ENCODE measurements at regions not wholly inside any gene's neighbourhood (a gene's known extent, or its start where the extent isn't known, plus 50 kb on each side); places are given as distances from the start of the nearest gene placed in this dataset.

GRCh38 chr11:30683176-30683575 is 97.0 kb upstream of the MPPED2 start:
- POLR2A ChIA-PET = no interaction called here
- H3K4me3 Mint-ChIP-seq = no peak overlapping the region
- no peak overlapping the region for H3K27ac Mint-ChIP-seq
- intact Hi-C loops (cut with micrococcal nuclease) = no loop called here
- H3K9me3 Mint-ChIP-seq = peaks cover 8% of the 10 kb centered on the region
- H3K27me3 Mint-ChIP-seq = no peaks in the 10 kb centered on the region
- no peak for DNase-seq
- CTCF ChIA-PET = no interaction called here
- H3K4me1 Mint-ChIP-seq (ENCODE audit: low read depth) = no peaks in the 10 kb centered on the region
- H3K36me3 Mint-ChIP-seq = no peaks in the 10 kb centered on the region

DNA sequence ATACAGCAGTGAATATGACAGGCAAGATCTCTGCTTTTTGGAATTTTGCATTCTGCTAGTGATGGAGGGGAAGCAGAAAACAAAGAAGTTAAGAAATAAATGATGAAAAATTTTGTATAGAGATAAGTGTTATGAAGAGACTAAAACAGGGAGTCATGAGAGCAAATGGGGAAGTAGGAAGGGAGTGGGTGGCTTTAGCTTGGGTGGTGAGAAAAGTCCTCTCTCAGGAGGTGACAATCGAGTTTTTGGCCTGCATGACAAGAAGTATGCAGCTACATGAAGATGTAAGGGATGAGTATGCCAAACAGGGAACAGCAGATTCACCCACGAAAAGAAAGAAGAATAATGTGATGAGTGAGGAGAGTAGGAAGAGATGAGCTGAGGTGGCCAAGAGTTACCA is 80.7 kb upstream of the MPPED2 start:
- DNase-seq = no peak
- Mint-ChIP-seq H3K36me3 (no peaks in the 10 kb centered on the region), H3K9me3 (peaks cover 5% of the 10 kb centered on the region), H3K27ac (no peak overlapping the region), H3K4me1 (ENCODE audit: low read depth) (no peaks in the 10 kb centered on the region), H3K4me3 (no peak overlapping the region), H3K27me3 (no peaks in the 10 kb centered on the region)
- CTCF ChIA-PET = no interaction called here
- intact Hi-C loops (cut with micrococcal nuclease) = no loop called here
- POLR2A ChIA-PET = no interaction called here

DNA sequence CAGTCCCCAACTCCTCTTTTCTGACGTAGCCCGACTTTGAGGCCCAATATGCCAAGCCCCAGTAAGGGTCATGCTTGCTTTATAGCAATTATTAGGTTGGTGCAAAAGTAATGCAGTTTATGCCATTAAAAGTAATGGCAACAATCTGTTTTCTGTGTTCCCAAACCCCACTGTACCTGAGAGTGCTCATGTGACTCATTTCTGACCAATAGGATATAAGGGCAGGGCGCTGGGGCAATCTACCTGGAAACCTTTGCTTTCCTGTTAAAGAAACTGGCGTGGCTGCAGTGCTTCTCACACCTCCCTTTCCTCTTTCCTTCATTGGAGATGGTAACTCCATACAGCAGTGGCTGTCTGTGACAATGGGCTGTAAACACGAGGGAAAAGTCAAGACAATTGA is 78.9 kb upstream of the MPPED2 start:
- intact Hi-C loops (cut with micrococcal nuclease) = no loop called here
- Mint-ChIP-seq H3K9me3 (peaks cover 3% of the 10 kb centered on the region), H3K4me3 (no peak overlapping the region), H3K27ac (no peak overlapping the region), H3K4me1 (ENCODE audit: low read depth) (no peaks in the 10 kb centered on the region), H3K36me3 (no peaks in the 10 kb centered on the region), H3K27me3 (no peaks in the 10 kb centered on the region)
- POLR2A ChIA-PET = no interaction called here
- CTCF ChIA-PET = no interaction called here
- DNase-seq = no peak

GRCh38 chr11:30653606-30654005 is 67.5 kb upstream of the MPPED2 start:
- Mint-ChIP-seq H3K4me1 (ENCODE audit: low read depth) (no peaks in the 10 kb centered on the region), H3K9me3 (peaks cover 3% of the 10 kb centered on the region), H3K27me3 (no peaks in the 10 kb centered on the region), H3K27ac (no peak overlapping the region), H3K4me3 (no peak overlapping the region), H3K36me3 (no peaks in the 10 kb centered on the region)
- CTCF ChIA-PET = no interaction called here
- POLR2A ChIA-PET = no interaction called here
- DNase-seq = no peak
- intact Hi-C loops (cut with micrococcal nuclease) = no loop called here

GRCh38 chr11:30652801-30653200 is 66.6 kb upstream of the MPPED2 start:
- Mint-ChIP-seq H3K4me3 (no peak overlapping the region), H3K36me3 (no peaks in the 10 kb centered on the region), H3K27ac (no peak overlapping the region), H3K27me3 (no peaks in the 10 kb centered on the region), H3K4me1 (ENCODE audit: low read depth) (no peaks in the 10 kb centered on the region), H3K9me3 (peaks cover 3% of the 10 kb centered on the region)
- CTCF ChIA-PET = interaction anchor here (0.6 kb wide), 1 partner anchor 265 kb away, joined by 3 read pairs; no protein-coding TSS in a partner anchor
- POLR2A ChIA-PET = no interaction called here
- intact Hi-C loops (cut with micrococcal nuclease) = no loop called here
- DNase-seq = no peak

DNA sequence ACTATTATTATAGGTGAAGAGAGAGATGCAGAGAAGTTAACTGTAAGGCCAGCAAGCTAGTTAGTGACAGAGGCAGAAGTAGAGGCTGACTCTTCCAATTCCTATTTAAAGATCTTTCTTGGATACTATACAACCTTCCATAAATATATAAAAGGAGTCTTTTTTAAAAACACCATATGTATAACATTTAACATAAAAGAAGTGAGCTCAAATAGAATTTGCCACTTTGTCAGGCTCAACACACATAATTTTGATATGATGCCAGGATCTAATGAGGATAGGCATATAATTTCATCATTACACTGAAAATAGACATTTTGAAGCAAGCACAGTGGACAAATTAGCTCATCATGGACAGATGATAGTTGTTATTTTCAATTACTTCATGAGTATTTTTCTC is 64.1 kb upstream of the MPPED2 start:
- Mint-ChIP-seq H3K4me1 (ENCODE audit: low read depth) (no peaks in the 10 kb centered on the region), H3K27ac (no peak overlapping the region), H3K4me3 (no peak overlapping the region), H3K27me3 (no peaks in the 10 kb centered on the region), H3K36me3 (no peaks in the 10 kb centered on the region), H3K9me3 (peaks cover 3% of the 10 kb centered on the region)
- no peak for DNase-seq
- POLR2A ChIA-PET = no interaction called here
- intact Hi-C loops (cut with micrococcal nuclease) = no loop called here
- CTCF ChIA-PET = no interaction called here

Data from activated CD4-positive, alpha-beta memory T cell treated with anti-CD3 and anti-CD28 coated beads for 36 hours (primary cell).